ENCODE measurements at regions not wholly inside any gene's neighbourhood (a gene's known extent, or its start where the extent isn't known, plus 50 kb on each side); places are given as distances from the start of the nearest gene placed in this dataset.
A peak's percentile ranks its signal among the peaks of the same experiment; 100 is the strongest.

GRCh38 chr1:227449741-227450441 is 113.5 kb upstream of the ZNF678 start:
- peak in 3 of 4 experiments; percentile 13 to 27 (median 24) for DNase-seq

GRCh38 chr1:227449051-227449450 is 114.3 kb upstream of the ZNF678 start:
- peak; percentile 48 to 73 (median 68) for DNase-seq

GRCh38 chr1:227447531-227447990 is 115.8 kb upstream of the ZNF678 start:
- DNase-seq, result no peak

GRCh38 chr1:227445746-227446145 is 117.6 kb upstream of the ZNF678 start:
- no peak for DNase-seq

GRCh38 chr1:227445092-227445674 is 118.2 kb upstream of the ZNF678 start:
- DNase-seq, result no peak

GRCh38 chr1:227440182-227440581 is 121.9 kb upstream of the CDC42BPA start:
- no peak for DNase-seq

- DNase-seq, result peak in 2 of 4 experiments; percentile 34 to 35
These were observed 119.3 kb upstream of the CDC42BPA start for GRCh38 chr1:227437495-227438008.

- no peak for DNase-seq
These were observed 116.6 kb upstream of the CDC42BPA start for GRCh38 chr1:227434808-227435444.

- no peak for DNase-seq
These were observed 115.5 kb upstream of the CDC42BPA start for GRCh38 chr1:227433663-227434341.

- DNase-seq, result no peak
These were observed 114.7 kb upstream of the CDC42BPA start for GRCh38 chr1:227432981-227433380.

GRCh38 chr1:227432181-227432535 is 113.9 kb upstream of the CDC42BPA start:
- no peak for DNase-seq

GRCh38 chr1:227429447-227430359 is 111.4 kb upstream of the CDC42BPA start:
- no peak for DNase-seq

- no peak for DNase-seq
These were observed 110.5 kb upstream of the CDC42BPA start for GRCh38 chr1:227428803-227429202.

GRCh38 chr1:227427411-227427810 is 109.1 kb upstream of the CDC42BPA start:
- no peak for DNase-seq

GRCh38 chr1:227424953-227425352 is 106.7 kb upstream of the CDC42BPA start:
- no peak for DNase-seq

GRCh38 chr1:227424159-227424680 is 105.9 kb upstream of the CDC42BPA start:
- DNase-seq, result no peak

- no peak for DNase-seq
These were observed 104.3 kb upstream of the CDC42BPA start for GRCh38 chr1:227422581-227422980.

GRCh38 chr1:227420147-227420546 is 101.9 kb upstream of the CDC42BPA start:
- no peak for DNase-seq

- no peak for DNase-seq
These were observed 99.6 kb upstream of the CDC42BPA start for GRCh38 chr1:227417756-227418480.

- no peak for DNase-seq
These were observed 98.0 kb upstream of the CDC42BPA start for GRCh38 chr1:227416156-227416830.
